Stimulated activated CD4-positive, alpha-beta T cell treated with anti-CD3 and anti-CD28 coated beads, Interleukin-1b, Interleukin-23, amount 100 ng/mL, for 24 hours (primary cell): ENCODE measurements at regions not wholly inside any gene's neighbourhood (a gene's known extent, or its start where the extent isn't known, plus 50 kb on each side); places are given as distances from the start of the nearest gene placed in this dataset.

Experiments
- DNase-seq, 4 experiments: peaks; one replicate each; pipeline ENCODE4 v3.0.0-alpha.2; 2020; ENCODE audit warnings: low read depth in 4 of 4, low spot score in 1 of 4

DNA sequence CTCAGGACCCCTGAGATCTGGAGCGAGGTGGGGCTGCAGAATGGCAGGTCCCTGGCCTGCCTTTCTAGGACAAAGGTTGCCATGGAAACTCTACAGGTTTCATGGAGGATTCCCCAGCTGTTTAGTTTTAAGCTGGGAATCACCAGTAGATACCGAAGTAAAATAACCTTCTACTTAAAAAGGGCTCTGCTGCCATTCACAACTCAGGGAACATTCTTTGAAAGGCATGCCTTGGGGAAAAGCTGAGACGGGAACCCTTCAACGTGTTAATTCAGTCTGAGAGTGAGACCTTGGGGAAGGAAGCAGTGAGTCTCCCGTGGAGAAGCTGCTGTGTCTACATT lies 493.3 kb downstream of the BRD1 start:
- no peak for DNase-seq

DNA sequence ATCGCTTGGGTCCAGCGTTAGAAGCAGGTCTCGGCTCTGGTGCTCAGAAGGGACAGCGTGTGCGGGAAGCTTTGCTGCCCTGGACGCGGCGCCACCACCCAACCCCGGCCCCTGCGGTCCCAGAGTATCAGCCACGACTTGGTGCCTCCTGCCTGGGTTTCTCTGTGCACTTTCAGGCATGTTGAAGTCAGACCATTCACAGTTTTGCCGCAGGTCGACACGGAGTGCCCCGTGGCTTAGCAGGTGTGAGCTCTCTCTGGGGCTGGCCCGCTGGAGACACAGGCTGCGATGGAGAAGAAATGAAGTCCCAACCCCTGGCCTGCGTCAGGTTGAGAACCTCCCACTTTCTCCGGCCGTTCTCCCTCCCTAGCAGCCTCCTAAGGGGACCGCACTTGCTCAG lies 494.5 kb downstream of the BRD1 start:
- no peak for DNase-seq

GRCh38 chr22:49332691-49333090 lies 495.0 kb downstream of the BRD1 start:
- DNase-seq = no peak

DNA sequence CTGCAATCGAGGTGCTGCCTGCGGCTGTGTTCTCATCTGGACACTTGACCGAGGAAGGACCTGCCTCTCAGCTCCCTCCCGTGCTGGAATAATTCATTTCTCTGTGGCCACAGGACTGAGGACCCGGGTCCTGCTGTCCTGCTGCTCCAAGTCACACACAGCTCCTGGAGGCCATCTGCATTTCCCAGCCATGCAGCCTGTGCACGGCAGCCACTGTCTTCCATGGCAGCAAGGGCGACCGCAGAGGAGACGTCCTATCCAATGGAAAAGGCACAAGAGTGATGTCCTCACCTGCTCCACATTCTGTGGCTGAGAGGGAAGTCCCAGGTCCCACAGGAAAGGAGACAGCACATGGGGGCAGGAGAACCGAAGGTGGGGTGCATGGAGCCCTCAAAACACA lies 495.8 kb downstream of the BRD1 start:
- no peak for DNase-seq

GRCh38 chr22:49331223-49331815 lies 496.4 kb downstream of the BRD1 start:
- DNase-seq = no peak

GRCh38 chr22:49330421-49331222 lies 497.1 kb downstream of the BRD1 start:
- no peak for DNase-seq

- no peak for DNase-seq
Observed at GRCh38 chr22:49329636-49330035, 498.0 kb downstream of the BRD1 start.

- DNase-seq = no peak
Observed at GRCh38 chr22:49328630-49329405, 498.9 kb downstream of the BRD1 start.

GRCh38 chr22:49328118-49328475 lies 499.6 kb downstream of the BRD1 start:
- no peak for DNase-seq

DNA sequence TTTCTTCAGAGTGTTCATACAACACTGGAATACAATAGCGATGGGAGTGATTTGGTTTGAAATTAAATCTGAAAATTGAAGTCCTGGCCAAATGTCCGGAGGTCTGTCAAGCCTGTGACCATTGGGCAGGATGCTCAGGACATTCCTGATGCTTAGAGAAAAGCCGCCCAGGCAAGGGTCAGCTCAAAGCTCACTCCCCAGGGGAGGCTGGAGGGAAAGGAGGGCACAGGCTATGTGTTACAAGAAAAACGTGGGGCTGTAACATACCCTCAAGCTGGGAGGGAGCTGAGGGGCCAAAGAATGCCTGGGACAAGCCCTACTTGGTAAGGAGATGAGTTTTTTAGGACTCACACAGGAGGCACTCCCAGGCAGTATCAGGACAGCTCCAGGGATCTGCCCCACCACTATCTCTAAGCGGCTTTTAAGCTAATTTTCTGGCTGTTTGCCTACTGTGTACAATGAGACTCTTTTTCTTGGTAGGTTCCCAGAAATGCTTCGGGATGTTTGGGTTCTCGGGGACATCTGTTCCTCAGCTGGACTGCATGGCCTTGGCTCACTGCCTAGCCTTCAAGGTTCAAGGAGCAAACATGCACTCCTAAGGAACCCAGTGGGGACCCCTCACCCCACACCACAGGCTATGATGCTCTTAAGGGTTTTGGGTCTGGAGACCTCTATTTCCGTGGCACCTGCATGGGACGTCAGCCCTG lies 500.1 kb downstream of the BRD1 start:
- no peak for DNase-seq

DNA sequence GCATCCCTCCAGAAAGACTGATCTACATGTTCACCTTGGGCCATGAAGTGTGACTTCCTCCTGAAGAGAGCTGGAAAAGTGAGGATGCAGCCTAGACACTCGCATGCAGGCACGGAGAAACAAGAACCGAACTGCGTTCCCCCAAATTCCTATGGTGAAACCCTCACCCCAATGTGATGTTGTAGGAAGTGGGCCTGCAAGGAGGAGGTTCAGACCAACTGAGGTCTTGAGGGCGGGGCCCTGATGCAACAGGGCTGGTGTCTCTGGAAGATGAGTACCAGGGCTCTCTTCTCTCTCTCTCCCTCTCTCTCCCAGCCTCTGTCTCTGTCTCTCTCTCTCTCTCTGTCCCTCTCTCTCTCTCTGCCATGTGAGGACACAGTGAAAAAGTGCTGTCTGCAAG lies 501.1 kb downstream of the BRD1 start:
- no peak for DNase-seq

DNA sequence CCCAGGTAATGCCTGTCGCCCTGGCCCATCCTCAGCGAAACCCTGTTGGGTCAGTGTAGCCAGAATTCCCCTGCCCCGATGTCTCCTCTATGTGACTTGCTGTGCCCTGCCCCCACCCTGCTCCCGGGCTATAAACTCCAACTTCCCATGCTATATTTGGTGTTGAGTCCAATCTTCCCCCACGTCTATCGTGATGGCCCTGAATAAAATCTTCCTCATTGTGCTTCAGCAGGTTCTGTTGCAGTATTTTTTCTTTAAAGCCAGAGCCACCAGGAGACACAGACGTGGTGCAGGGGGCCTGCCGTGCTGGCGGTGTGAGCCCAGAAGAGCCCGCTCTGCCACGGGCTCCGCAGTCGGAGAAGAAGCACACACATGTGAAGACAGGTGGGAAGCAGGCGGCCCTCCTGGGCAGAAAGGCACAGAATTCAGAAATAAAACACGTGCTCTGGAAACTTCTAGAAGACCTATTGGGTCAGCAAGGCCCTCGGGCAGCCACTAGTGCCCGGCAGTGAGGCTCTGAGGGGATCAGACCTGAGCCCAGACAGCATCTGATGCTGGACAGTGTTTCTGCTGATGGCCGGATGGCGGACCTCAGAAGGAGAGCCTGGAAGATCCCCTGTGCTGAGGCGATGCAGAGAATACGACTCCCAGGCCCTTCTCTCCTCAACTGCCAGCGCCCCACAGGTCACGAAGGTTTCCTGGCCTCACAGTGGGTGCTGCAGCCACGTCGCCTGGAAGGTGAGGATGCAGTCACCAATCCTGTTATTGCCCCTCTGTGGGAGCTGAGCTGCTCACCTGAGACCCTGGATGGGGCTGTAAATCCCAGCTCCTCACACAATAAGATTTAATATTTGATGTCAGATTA lies 501.9 kb downstream of the BRD1 start:
- no peak for DNase-seq

GRCh38 chr22:49324527-49325491 lies 502.9 kb downstream of the BRD1 start:
- no peak for DNase-seq

DNA sequence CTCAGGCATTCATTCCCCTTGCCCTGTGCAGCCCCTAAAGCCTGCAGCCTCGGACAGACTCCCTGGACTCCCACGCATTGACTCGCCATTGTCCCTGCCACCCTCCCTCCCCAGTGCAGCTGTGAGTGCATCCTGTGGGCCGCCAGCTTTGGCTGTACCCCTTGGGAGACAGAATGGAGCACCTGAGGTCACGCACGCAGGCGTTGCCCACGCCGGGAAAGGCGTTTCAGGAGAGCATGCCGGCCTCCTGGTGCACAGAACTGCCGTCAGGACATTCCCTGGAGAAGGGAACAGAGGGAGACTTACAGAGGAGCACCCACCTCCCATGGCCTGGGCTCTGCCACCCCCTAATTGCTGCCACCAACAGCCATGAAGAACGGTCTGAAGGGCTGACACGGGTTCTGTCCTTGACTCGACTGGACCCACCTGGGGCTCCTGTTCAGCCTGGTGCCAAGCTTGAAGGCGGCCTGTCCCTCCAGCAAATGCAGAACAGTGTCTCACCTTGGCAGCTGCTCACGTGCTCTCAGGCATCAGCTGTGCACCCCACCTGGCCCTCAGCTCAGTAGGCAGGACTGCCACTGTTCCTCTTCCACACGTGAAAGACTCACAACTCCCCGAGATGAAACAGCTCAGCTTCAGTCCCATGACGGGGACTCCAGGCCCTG lies 503.8 kb downstream of the BRD1 start:
- DNase-seq = no peak

DNA sequence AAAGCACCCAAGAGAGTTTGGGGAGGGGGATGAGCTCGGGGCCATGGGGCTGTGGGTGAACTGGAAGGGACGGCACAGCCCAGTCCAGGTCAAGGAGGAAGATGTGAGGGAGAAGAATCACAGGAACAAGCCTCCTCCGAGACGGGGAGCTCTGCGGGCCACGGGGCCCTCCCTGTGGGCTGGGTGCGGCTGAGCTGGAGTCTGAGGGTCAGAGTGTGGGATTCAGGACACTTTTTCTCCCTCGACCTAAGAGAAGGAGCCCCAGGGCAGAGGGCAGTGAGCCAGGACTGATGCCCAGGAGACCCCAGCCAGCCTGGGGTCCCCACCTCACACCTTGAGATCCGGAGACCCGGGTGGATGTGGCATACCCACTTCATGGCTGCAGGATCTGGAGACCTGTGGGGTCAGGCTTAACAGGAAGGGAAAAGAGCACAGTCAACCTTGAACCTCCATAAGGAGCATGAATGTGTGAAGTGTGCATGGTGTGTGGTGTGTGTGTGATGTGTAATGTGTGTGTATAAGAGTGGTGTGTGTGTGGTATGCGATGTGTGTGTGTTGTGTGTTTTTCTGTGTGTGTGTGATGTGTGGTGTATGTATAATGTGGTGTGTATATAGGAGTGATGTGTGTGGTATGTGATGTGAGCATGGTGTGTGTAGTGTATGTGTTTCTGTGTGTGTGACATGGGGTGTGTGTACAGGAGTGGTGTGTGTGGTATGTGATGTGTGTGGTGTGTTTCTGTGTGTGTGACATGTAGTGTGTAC lies 504.6 kb downstream of the BRD1 start:
- no peak for DNase-seq

- no peak for DNase-seq
Observed at GRCh38 chr22:49322231-49322630, 505.4 kb downstream of the BRD1 start.

GRCh38 chr22:49321477-49322055 lies 506.1 kb downstream of the BRD1 start:
- no peak for DNase-seq
